ENCODE measurements at regions not wholly inside any gene's neighbourhood (a gene's known extent, or its start where the extent isn't known, plus 50 kb on each side); places are given as distances from the start of the nearest gene placed in this dataset.

DNA sequence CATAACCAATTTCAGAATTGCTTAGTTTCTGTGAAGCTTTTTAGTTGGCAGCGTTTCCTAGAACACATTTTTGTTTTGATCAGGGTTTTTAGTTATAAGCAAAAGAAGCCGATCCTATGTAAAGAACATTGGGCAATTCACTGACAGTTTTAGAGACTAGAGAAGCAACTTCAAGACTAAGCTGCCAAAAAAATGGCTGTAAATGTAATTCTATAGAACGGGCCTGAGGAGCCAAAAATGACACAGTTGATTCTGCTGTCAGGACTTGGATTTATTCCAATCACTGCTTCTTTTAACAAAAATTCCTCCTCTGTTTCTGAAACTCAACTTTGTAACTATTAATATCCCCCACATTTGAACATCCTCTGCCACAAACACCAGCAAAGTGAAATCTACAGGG is 236.0 kb upstream of the EYS start:
- TF ChIP-seq, protein P1, sequence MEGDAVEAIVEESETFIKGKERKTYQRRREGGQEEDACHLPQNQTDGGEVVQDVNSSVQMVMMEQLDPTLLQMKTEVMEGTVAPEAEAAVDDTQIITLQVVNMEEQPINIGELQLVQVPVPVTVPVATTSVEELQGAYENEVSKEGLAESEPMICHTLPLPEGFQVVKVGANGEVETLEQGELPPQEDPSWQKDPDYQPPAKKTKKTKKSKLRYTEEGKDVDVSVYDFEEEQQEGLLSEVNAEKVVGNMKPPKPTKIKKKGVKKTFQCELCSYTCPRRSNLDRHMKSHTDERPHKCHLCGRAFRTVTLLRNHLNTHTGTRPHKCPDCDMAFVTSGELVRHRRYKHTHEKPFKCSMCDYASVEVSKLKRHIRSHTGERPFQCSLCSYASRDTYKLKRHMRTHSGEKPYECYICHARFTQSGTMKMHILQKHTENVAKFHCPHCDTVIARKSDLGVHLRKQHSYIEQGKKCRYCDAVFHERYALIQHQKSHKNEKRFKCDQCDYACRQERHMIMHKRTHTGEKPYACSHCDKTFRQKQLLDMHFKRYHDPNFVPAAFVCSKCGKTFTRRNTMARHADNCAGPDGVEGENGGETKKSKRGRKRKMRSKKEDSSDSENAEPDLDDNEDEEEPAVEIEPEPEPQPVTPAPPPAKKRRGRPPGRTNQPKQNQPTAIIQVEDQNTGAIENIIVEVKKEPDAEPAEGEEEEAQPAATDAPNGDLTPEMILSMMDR (conservative IDR thresholded peaks at IDR 0.05; ENCODE audit: control insufficient read depth, insufficient read depth, low read depth, low read length) = no peak
- no peak for DNase-seq (ENCODE audit: low read depth)
- H3K4me3 ChIP-seq (ENCODE audit: control insufficient read depth, low read depth, low read length) = no peak overlapping the region

DNA sequence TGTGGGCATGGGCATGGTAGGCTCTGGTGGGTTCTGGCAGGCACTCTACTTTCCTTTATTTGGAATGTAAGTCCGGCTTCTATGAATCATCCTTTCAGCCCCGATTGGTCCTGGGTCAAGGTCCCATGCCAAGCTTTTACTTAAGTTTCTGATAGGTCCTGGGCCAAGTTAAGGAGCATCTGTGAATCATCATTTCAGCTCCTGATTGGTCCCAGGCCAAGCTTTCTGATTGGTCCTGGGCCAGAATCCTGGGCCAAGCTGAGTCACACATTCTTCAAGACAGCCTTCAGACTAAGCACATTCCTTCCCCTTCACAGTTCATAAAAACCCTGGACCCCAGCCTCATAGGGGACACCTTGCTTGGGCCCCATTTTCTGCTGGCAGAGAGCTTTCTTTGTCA is 231.0 kb upstream of the EYS start:
- no peak overlapping the region for H3K4me3 ChIP-seq (ENCODE audit: control insufficient read depth, low read depth, low read length)
- TF ChIP-seq, protein P1 (conservative IDR thresholded peaks at IDR 0.05; ENCODE audit: control insufficient read depth, insufficient read depth, low read depth, low read length) = no peak
- peak; percentile 50 for DNase-seq (ENCODE audit: low read depth)

DNA sequence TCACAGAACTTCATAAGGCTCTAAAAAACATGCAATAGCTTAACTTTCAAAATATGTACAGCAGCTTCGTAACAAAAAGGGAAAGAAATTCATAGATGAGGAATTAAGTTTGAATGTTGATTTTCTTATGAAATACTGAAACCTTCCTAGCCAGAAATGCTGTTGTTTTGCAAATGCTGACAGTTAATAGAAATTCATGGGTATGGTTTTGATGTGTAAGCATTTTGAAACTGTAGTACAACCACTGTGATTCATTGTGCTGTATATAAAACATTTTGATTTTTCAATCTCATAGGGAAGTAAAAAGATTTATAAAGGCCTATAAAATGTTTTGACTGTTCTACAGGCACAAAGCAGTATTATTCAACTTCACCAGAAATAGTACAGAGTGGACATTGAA is 228.4 kb upstream of the EYS start:
- no peak for DNase-seq (ENCODE audit: low read depth)

DNA sequence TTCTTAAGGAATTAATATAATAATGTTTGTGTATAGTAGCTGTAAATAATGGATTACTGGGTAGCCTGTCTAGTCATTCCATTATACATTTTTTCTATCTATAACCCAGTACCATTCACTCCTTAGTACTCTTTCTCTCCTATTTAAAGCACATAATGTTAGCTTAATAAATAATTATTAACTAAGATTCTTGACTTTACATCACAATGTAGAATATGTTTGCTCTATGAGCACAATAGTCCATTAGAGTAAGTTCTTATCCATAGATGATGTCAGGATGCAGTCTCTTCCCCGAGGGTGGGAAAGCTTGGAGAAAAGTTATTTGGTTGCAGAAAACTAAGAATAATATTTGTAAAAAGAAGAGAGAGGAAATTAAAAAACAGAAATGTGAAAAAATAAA is 226.4 kb upstream of the EYS start:
- no peak overlapping the region for H3K4me3 ChIP-seq (ENCODE audit: control insufficient read depth, low read depth, low read length)
- TF ChIP-seq, protein P1 (conservative IDR thresholded peaks at IDR 0.05; ENCODE audit: control insufficient read depth, insufficient read depth, low read depth, low read length) = no peak
- DNase-seq (ENCODE audit: low read depth) = no peak

More for the DNA sequence above, 228.4 kb upstream of the EYS start:
- no peak overlapping the region for H3K4me3 ChIP-seq (ENCODE audit: control insufficient read depth, low read depth, low read length)
- TF ChIP-seq, protein P1 (conservative IDR thresholded peaks at IDR 0.05; ENCODE audit: control insufficient read depth, insufficient read depth, low read depth, low read length) = no peak

DNA sequence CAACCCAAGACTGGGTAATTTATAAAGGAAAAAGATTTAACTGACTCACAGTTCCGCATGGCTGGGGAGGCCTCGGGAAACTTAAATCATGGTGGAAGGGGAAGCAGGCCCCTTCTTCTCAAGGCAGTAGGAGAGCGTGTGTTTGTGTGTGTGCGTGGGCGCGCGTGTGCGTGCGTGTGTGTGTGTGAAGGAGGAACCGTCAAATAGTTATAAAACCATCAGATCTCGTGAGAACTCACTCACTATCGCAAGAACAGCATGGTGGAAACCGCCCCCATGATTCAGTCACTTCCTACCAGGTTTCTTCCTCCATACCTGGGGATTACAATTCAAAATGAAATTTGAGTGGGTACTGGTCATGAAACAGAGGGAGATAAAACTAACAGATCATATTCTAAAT is 220.1 kb upstream of the EYS start:
- H3K4me3 ChIP-seq (ENCODE audit: control insufficient read depth, low read depth, low read length) = no peak overlapping the region
- DNase-seq (ENCODE audit: low read depth) = no peak
- TF ChIP-seq, protein P1 (conservative IDR thresholded peaks at IDR 0.05; ENCODE audit: control insufficient read depth, insufficient read depth, low read depth, low read length) = no peak

DNA sequence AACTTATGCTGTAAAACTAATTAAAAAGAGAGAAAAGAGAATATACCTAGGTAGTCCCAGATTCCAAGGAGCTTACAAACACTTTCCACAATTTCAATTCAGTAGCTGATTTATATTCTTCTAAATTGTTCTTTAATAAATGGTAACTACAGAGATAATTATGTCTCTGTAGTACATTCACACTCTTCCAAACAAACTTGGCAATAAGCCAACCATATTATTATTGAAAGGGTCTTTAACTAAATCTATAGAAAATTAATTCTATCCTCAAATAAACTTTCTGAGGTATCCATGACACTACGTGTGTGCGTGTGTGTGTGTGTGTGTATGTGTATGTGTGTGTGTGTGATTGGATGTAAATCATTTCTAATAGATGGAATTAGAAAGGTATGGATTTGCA is 217.4 kb upstream of the EYS start:
- H3K4me3 ChIP-seq (ENCODE audit: control insufficient read depth, low read depth, low read length) = no peak overlapping the region
- DNase-seq (ENCODE audit: low read depth) = no peak
- TF ChIP-seq, protein P1 (conservative IDR thresholded peaks at IDR 0.05; ENCODE audit: control insufficient read depth, insufficient read depth, low read depth, low read length) = no peak

DNA sequence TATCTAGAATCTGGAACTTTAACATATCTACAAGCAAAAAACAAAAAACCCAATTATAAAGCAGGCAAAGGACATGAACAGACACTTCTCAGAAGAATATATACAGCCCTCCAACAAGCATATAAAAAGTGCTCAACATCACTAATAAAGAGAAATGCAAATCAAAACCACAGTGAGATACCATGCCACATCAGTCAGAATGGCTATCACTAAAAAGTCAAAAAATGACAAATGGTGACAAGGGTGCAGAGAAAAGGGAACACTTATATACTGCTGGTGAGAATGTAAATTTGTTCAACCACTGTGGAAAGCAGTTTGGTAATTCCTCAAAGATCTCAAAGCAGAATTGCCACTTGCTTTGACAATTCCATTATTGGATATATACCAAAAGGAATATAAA is 215.0 kb upstream of the EYS start:
- DNase-seq (ENCODE audit: low read depth) = no peak
- TF ChIP-seq, protein P1 (conservative IDR thresholded peaks at IDR 0.05; ENCODE audit: control insufficient read depth, insufficient read depth, low read depth, low read length) = no peak
- H3K4me3 ChIP-seq (ENCODE audit: control insufficient read depth, low read depth, low read length) = no peak overlapping the region
